Kidney (tissue), 13 donors: ENCODE measurements at regions not wholly inside any gene's neighbourhood (a gene's known extent, or its start where the extent isn't known, plus 50 kb on each side); places are given as distances from the start of the nearest gene placed in this dataset.

Experiments
- DNase-seq, 5 donors: peaks; one replicate each; pipeline ENCODE4 v3.0.0-alpha.2; 2013 to 2020
- FAIRE-seq: peaks from 2 replicates; lab custom pipeline; 2012; peaks lifted over from hg19 to GRCh38; lab: Jason Lieb, UNC
- H3K27ac ChIP-seq, 2 donors: one replicate each; pipeline ENCODE4 v1.7.0; 2013; ENCODE audit warnings: low read depth in 2 of 2, low read length in 2 of 2, inconsistent platforms in 1 of 2
- H3K27me3 ChIP-seq: one replicate; pipeline ENCODE4 v1.7.1; 2013; ENCODE audit warnings: low read length, inconsistent platforms; ENCODE audit not compliant: control insufficient read depth, insufficient read depth
- H3K36me3 ChIP-seq, 3 donors: one replicate each; pipeline versions ENCODE4 v1.7.0 to v1.7.1; 2013; ENCODE audit warnings: low read length in 3 of 3, control low read depth in 1 of 3, inconsistent platforms in 1 of 3; ENCODE audit not compliant: insufficient read depth in 3 of 3, control insufficient read depth in 2 of 3
- H3K4me1 ChIP-seq, 3 donors: one replicate each; pipeline versions ENCODE4 v1.7.0 to v1.7.1; 2013; ENCODE audit warnings: low read length in 3 of 3, inconsistent platforms in 1 of 3, low read depth in 1 of 3; ENCODE audit not compliant: control insufficient read depth in 2 of 3, insufficient read depth in 2 of 3
- H3K4me3 ChIP-seq, 3 donors: one replicate each; pipeline versions ENCODE4 v1.7.0 to v1.8.1; 2013; ENCODE audit warnings: low read length in 3 of 3, control low read depth in 1 of 3, inconsistent platforms in 1 of 3
- H3K9ac ChIP-seq, 3 donors: one replicate each; pipeline versions ENCODE4 v1.7.0 to v1.7.1; 2013; ENCODE audit warnings: low read length in 3 of 3, control low read depth in 1 of 3, inconsistent platforms in 1 of 3
- H3K9me3 ChIP-seq, 3 donors: one replicate each; pipeline versions ENCODE4 v1.7.0 to v1.7.1; 2013; ENCODE audit warnings: low read length in 3 of 3, control low read depth in 1 of 3, inconsistent platforms in 1 of 3; ENCODE audit not compliant: control insufficient read depth in 2 of 3, insufficient read depth in 1 of 3
- intact Hi-C: fragments of 100-400 bp; cut with DNase I; formaldehyde crosslinking; loops from one replicate; pipeline ENCODE4 v1.11.1; 2022
- TF ChIP-seq, protein P1 (sequence below): IDR thresholded peaks from 3 replicates; pipeline ENCODE4 v1.5.1; 2012; ENCODE audit warnings: mild to moderate bottlenecking, moderate library complexity, borderline replicate concordance; ENCODE audit not compliant: insufficient read depth; ENCODE audit errors: extremely low read depth
- donor health status: control.
- donor health status: control.
- donor health status: control.
- donor health status: control.
- donor health status: control.
- donor health status: DM: yes; HTN: yes; CAD: no.
- donor health status: Normal renal cell carcinoma (clear cell type).

DNA sequence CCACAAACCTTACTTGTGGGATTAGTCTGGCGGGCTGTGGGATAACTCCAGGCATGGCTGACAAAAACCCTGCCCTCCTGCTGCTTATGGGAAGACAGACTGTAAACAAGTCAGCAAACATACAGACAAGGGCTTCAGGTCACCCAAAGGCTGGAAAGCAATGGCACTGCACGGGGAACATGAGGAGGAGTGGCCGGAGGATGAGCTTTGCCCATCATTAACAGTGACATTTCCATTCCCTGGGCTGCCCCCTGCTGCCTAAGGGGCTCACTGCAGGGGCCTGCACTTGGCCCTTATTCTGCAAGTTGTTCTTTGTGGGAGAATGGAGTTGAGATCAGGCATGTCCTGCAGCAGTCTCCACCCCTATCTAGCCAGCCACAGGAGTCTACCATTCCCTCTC lies 91.3 kb downstream of the UQCRFS1 start:
- TF ChIP-seq, protein P1, sequence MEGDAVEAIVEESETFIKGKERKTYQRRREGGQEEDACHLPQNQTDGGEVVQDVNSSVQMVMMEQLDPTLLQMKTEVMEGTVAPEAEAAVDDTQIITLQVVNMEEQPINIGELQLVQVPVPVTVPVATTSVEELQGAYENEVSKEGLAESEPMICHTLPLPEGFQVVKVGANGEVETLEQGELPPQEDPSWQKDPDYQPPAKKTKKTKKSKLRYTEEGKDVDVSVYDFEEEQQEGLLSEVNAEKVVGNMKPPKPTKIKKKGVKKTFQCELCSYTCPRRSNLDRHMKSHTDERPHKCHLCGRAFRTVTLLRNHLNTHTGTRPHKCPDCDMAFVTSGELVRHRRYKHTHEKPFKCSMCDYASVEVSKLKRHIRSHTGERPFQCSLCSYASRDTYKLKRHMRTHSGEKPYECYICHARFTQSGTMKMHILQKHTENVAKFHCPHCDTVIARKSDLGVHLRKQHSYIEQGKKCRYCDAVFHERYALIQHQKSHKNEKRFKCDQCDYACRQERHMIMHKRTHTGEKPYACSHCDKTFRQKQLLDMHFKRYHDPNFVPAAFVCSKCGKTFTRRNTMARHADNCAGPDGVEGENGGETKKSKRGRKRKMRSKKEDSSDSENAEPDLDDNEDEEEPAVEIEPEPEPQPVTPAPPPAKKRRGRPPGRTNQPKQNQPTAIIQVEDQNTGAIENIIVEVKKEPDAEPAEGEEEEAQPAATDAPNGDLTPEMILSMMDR = peak; percentile 40
- Histone ChIP-seq H3K27me3 (no peaks in the 10 kb centered on the region), H3K27ac (no peak overlapping the region), H3K4me3 (no peak overlapping the region), H3K36me3 (no peaks in the 10 kb centered on the region), H3K9ac (no peak overlapping the region), H3K4me1 (peaks cover 0 to 10% (median 0%) of the 10 kb centered on the region in 3 donors), H3K9me3 (no peaks in the 10 kb centered on the region)
- intact Hi-C loops = no loop called here
- no peak for FAIRE-seq
- peak in 2 of 5 donors; percentile 37 to 40 for DNase-seq

DNA sequence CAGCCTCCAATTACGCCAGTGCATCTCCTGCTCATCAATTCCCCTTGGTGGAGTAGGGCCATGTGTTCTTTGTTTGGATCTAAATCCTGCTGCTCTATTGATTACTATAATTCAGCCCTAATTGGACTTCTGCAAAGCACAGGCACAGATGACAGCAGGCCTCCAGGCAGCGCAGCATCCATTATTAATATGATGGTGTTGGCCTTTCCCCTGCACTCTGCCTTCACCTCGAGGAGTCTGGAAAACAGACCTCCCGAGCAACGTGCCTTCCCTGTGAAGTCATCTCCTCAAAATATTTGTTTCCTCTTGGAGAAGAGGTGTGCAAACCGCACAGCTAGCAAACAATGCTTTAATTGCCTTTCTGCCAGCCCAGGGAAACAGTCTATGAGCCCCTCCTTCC lies 92.5 kb downstream of the UQCRFS1 start:
- Histone ChIP-seq H3K4me1 (peaks cover 0 to 10% (median 0%) of the 10 kb centered on the region in 3 donors), H3K9ac (no peak overlapping the region), H3K9me3 (no peaks in the 10 kb centered on the region), H3K27me3 (no peaks in the 10 kb centered on the region), H3K27ac (no peak overlapping the region), H3K36me3 (no peaks in the 10 kb centered on the region), H3K4me3 (no peak overlapping the region)
- FAIRE-seq (no peak), DNase-seq (no peak)
- TF ChIP-seq, protein P1 = no peak
- intact Hi-C loops = no loop called here

DNA sequence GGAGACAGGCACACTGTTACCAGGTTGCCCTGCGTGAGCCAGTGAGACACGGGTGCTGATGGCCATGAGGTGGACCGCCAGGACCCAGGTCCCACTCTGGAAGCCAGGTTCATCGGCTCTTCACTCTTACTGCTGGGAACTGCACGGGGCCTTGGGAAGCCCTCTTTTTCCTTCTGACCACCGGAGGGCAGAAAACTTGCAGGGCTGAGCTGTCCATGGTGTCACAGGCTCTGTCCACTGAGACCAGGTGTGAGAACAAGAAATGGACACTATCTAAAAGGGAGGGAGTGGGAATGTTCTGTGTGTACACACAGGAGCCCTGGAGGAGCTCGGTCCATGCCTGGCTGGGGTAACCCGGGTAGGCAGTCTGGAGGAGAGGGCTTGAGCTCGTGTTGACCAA lies 93.4 kb downstream of the UQCRFS1 start:
- TF ChIP-seq, protein P1 = no peak
- Histone ChIP-seq H3K9me3 (no peaks in the 10 kb centered on the region), H3K9ac (no peak overlapping the region), H3K4me1 (peaks cover 0 to 10% (median 0%) of the 10 kb centered on the region in 3 donors), H3K4me3 (no peak overlapping the region), H3K27me3 (no peaks in the 10 kb centered on the region), H3K36me3 (no peaks in the 10 kb centered on the region), H3K27ac (no peak overlapping the region)
- peak in 3 of 5 donors; percentile 39 to 56 (median 51) for DNase-seq
- no peak for FAIRE-seq
- intact Hi-C loops = no loop called here

DNA sequence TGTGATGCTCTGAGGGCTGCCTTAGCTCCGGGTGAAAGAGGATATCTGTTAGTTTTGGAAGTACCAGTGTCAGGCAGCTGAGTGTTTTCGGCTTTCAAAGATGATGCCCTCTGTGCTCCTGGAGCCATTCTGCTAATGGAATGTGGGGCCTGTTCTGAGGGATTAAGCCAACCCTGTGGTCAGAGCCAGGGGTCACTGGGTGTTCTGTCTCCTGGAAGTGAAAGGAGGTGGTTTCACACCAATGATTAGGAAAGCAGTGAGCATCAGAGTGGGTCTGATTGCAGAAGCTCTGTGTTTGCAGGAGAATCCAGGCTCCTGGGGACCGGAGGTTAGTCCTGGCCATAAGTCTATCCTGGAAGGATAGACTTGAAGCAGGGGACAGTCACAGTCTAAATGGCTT lies 94.6 kb downstream of the UQCRFS1 start:
- H3K4me3 ChIP-seq = no peak overlapping the region
- no peaks in the 10 kb centered on the region for H3K27me3 ChIP-seq
- DNase-seq (peak in 2 of 5 donors; percentile 24 to 32), FAIRE-seq (no peak)
- intact Hi-C loops = no loop called here
- peaks cover 0 to 10% (median 0%) of the 10 kb centered on the region in 3 donors for H3K4me1 ChIP-seq
- no peak overlapping the region for H3K27ac ChIP-seq
- H3K9me3 ChIP-seq = no peaks in the 10 kb centered on the region
- TF ChIP-seq, protein P1 = no peak
- H3K36me3 ChIP-seq = no peaks in the 10 kb centered on the region
- H3K9ac ChIP-seq = no peak overlapping the region
